ENCODE measurements at regions not wholly inside any gene's neighbourhood (a gene's known extent, or its start where the extent isn't known, plus 50 kb on each side); places are given as distances from the start of the nearest gene placed in this dataset.

DNA sequence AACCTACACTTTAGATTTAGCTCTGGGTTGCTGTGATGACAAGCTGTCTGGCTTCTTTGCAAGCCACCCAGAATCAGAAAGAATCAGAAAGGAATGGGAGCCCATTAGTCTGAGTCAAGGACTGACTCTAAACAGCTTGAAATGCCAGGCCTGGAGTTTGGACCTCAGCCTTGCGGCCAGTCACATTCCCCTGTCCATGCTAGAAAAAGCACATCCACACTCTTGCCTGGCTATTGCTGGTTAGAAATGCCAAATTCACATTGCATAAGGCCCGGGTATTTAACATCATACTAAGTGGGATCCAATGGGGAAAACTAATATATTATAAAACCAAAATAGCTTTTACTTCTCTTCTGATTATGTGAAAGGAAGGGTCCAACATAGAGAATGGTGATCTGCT is 756.8 kb upstream of the KLHL29 start:
- no peak for ATAC-seq (replicated peaks in 6 of 8)
- Histone ChIP-seq H3K4me1 (replicated peaks in 1 of 2) (no peaks in the 10 kb centered on the region), H3K4me3 (no peak overlapping the region), H3K27ac (no peak overlapping the region)
- 0 to 100% (median 61%) methylated on average over 1 to 2 of the region's 2 CpGs; no CpG with 5 or more reads in 2 of the 10 experiments for WGBS, 10 experiments
- in situ Hi-C loops (cut with MboI; ENCODE audit: low pct_unique_long_range_greater_than_20kb in 2 of 9, low sequenced_read_pairs in 9 of 9, unreplicated experiment in 9 of 9) = no loop called here

DNA sequence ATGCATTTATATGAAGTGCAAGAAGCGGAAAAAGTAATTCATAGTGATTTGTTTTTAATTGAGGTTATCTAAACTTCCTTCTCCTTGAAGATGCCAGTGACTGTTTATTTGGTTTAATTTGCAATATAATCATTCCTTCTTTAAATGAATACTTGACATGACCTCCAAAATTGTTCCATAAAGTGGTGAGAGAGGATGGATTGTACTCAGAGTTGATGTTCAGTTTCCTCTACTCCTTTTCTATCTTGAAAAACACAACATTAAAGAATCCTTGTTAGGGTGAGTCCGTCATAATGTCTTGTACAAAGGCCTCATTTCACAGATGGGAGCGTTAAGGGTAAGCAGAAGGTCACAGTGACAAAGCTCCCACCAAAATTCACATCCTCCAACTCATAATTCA is 756.1 kb upstream of the KLHL29 start:
- ATAC-seq (replicated peaks in 6 of 8) = no peak
- Histone ChIP-seq H3K27ac (no peak overlapping the region), H3K4me1 (replicated peaks in 1 of 2) (no peaks in the 10 kb centered on the region), H3K4me3 (no peak overlapping the region)
- in situ Hi-C loops (cut with MboI; ENCODE audit: low pct_unique_long_range_greater_than_20kb in 2 of 9, low sequenced_read_pairs in 9 of 9, unreplicated experiment in 9 of 9) = no loop called here
- WGBS, 10 experiments = 10 to 100% (median 85%) methylated on average over 1 to 3 of the region's 3 CpGs

DNA sequence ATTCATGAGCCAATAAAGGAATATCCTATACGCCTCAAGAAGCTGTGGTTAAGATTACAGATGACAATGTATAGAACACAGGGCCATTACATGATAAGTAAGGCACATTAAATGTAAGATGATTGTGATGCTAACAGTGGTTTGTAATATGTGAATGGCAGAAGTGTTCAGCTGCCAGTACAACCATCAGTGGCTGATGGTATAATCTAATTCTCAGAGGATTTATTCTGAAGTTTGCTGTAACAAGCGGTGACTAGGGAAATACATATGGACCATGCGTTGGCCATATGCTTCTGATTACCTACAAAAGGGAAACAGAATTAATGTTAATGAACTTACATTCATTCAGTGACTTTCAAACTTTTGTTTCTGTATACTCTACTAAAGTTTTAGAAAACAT is 750.8 kb upstream of the KLHL29 start:
- 8 to 95% (median 73%) methylated on average over 1 to 3 of the region's 3 CpGs; no CpG with 5 or more reads in 2 of the 10 experiments for WGBS, 10 experiments
- H3K4me3 ChIP-seq = no peak overlapping the region
- in situ Hi-C loops (cut with MboI; ENCODE audit: low pct_unique_long_range_greater_than_20kb in 2 of 9, low sequenced_read_pairs in 9 of 9, unreplicated experiment in 9 of 9) = no loop called here
- no peak overlapping the region for H3K27ac ChIP-seq
- ATAC-seq (replicated peaks in 6 of 8) = no peak
- H3K4me1 ChIP-seq (replicated peaks in 1 of 2) = no peaks in the 10 kb centered on the region

DNA sequence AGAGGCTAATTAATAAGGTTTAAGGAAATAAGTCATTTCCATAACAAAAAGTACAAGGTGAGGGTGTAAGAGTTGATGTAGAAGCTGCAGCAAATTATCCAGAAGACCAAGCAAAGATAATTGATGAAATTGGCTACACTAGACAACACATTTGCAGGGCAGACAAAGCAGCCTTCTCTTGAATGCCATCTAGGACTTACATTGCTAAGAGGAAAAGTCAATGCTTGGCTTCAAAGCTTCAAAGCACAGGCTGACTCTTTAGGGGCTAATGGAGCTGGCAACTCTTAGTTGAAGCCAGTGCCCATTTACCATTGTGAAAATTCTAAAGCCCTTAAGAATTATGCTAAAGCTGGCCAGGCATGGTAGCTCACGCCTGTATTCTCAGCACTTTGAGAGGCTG is 728.6 kb upstream of the KLHL29 start:
- no peaks in the 10 kb centered on the region for H3K4me1 ChIP-seq (replicated peaks in 1 of 2)
- no peak overlapping the region for H3K4me3 ChIP-seq
- in situ Hi-C loops (cut with MboI; ENCODE audit: low pct_unique_long_range_greater_than_20kb in 2 of 9, low sequenced_read_pairs in 9 of 9, unreplicated experiment in 9 of 9) = no loop called here
- ATAC-seq (replicated peaks in 6 of 8) = no peak
- 14 to 75% methylated on average over 1 of the region's 1 CpG; no CpG with 5 or more reads in 8 of the 10 experiments for WGBS, 10 experiments
- no peak overlapping the region for H3K27ac ChIP-seq

DNA sequence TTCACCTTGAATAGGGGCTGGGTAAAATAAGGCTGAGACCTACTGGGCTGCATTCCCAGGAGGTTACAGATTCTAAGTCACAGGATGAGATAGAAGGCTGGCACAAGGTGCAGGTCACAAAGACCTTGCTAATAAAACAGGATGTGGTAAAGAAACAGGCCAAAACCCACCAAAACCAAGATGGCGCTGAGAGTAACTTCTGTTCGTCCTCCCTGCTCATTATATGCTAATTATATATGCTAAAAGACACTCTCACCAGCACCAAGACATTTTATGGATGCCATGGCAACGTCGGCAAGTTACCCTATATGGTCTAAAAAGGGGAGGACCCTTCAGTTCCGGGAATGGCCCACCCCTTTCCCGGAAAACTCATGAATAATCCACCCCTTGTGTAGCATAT is 711.5 kb upstream of the KLHL29 start:
- H3K4me1 ChIP-seq (replicated peaks in 1 of 2) = no peaks in the 10 kb centered on the region
- ATAC-seq (replicated peaks in 6 of 8) = peak in 1 of 8 experiments; percentile 54
- H3K4me3 ChIP-seq = no peak overlapping the region
- H3K27ac ChIP-seq = no peak overlapping the region
- in situ Hi-C loops (cut with MboI; ENCODE audit: low pct_unique_long_range_greater_than_20kb in 2 of 9, low sequenced_read_pairs in 9 of 9, unreplicated experiment in 9 of 9) = no loop called here
- WGBS, 10 experiments = 7 to 86% (median 66%) methylated on average over 1 to 6 of the region's 6 CpGs; no CpG with 5 or more reads in 1 of the 10 experiments

DNA sequence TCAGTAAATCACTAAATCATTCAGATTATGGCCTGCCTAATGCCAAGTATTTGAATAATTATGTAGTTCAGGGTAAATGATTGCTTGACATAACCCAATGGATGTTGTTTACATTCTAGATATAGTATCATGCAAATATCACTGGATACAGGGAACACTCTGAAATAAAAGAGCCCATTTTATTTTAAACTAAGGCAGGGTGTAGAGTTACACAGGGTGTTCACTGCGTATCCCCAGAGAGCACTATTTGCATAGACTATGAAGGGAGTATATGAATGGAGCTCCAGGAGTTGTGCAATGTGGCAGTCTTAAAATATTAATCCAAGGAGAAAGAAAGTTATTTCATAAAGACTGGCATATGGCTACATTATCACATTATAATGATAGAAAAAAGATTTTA is 701.1 kb upstream of the KLHL29 start:
- in situ Hi-C loops (cut with MboI; ENCODE audit: low pct_unique_long_range_greater_than_20kb in 2 of 9, low sequenced_read_pairs in 9 of 9, unreplicated experiment in 9 of 9) = no loop called here
- 0 to 88% (median 5%) methylated on average over 1 of the region's 1 CpG; no CpG with 5 or more reads in 4 of the 10 experiments for WGBS, 10 experiments
- peak in 4 of 8 experiments; percentile 29 to 100 (median 77) for ATAC-seq (replicated peaks in 6 of 8)

DNA sequence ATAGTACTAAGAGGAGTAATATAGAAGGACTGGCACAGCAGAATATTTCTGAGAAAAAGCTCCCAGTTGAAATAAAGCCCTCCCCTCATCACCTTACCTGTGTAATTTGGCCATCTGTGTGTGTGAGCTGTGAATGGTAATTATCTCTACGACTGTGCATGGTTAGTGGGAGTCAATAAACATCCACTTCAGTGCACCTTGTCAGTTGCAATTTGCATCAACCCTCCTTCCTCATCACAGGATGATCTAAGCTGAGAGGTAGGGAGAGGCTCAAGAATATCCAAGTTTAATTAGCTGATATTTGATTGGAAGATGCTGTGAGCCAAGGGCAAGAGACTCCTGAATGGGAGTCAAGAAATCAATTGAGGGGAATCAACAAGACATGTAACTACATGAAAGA is 694.9 kb upstream of the KLHL29 start:
- ATAC-seq (replicated peaks in 6 of 8) = no peak
- in situ Hi-C loops (cut with MboI; ENCODE audit: low pct_unique_long_range_greater_than_20kb in 2 of 9, low sequenced_read_pairs in 9 of 9, unreplicated experiment in 9 of 9) = no loop called here
- 50 to 71% methylated on average over 1 of the region's 1 CpG; no CpG with 5 or more reads in 8 of the 10 experiments for WGBS, 10 experiments
- no peak overlapping the region for H3K4me3 ChIP-seq
- no peak overlapping the region for H3K27ac ChIP-seq
- peaks cover 11 to 23% of the 10 kb centered on the region in 2 donors for H3K4me1 ChIP-seq (replicated peaks in 1 of 2)

More for the DNA sequence above, 701.1 kb upstream of the KLHL29 start:
- Histone ChIP-seq H3K4me1 (replicated peaks in 1 of 2) (no peaks in the 10 kb centered on the region), H3K4me3 (no peak overlapping the region), H3K27ac (no peak overlapping the region)

DNA sequence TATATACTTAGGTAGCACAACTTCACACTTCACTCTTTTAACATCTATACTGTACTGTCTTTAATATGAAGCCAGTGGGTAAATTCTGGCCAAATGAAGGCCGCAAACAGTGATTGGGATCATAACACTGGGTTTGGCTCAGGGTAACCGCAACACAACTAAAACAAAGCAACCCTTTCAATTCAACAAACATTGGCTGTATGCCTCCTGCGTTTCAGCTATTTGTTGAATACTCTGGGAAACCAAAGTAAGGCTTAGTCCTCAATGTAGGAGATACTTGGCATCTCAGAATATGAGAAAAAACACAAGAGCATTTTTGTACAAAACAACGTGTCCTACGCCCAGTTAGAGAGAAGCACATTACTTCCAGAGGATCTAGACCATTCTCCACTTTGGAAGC is 693.3 kb upstream of the KLHL29 start:
- no peak for ATAC-seq (replicated peaks in 6 of 8)
- 10 to 100% (median 90%) methylated on average over 1 to 5 of the region's 5 CpGs for WGBS, 10 experiments
- in situ Hi-C loops (cut with MboI; ENCODE audit: low pct_unique_long_range_greater_than_20kb in 2 of 9, low sequenced_read_pairs in 9 of 9, unreplicated experiment in 9 of 9) = no loop called here
- Histone ChIP-seq H3K4me3 (no peak overlapping the region), H3K27ac (no peak overlapping the region), H3K4me1 (replicated peaks in 1 of 2) (peaks cover 13 to 26% of the 10 kb centered on the region in 2 donors)

DNA sequence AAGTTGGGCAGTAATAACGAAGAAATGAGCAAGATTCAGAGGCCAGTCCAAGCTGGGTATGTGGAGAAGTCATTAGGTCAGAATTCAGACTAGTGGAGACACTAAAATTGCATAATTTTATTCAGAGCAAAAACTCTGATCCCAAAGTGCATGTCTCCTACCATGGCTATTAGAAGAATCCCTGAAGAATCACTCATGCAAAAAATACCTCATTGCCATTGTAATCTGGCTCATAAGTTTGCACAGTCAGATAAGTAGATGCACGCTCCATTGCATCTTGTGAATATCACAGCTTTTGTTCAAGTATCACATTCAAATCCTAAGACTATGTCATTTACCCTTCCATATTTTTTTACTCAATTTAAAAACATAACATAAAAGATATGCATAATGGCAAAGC is 692.2 kb upstream of the KLHL29 start:
- in situ Hi-C loops (cut with MboI; ENCODE audit: low pct_unique_long_range_greater_than_20kb in 2 of 9, low sequenced_read_pairs in 9 of 9, unreplicated experiment in 9 of 9) = no loop called here
- H3K4me3 ChIP-seq = no peak overlapping the region
- 0 to 90% (median 43%) methylated on average over 1 to 2 of the region's 2 CpGs; no CpG with 5 or more reads in 1 of the 10 experiments for WGBS, 10 experiments
- H3K27ac ChIP-seq = no peak overlapping the region
- peak in 4 of 8 experiments; percentile 4 to 49 (median 30) for ATAC-seq (replicated peaks in 6 of 8)
- H3K4me1 ChIP-seq (replicated peaks in 1 of 2) = peaks cover 13 to 32% of the 10 kb centered on the region in 2 donors

DNA sequence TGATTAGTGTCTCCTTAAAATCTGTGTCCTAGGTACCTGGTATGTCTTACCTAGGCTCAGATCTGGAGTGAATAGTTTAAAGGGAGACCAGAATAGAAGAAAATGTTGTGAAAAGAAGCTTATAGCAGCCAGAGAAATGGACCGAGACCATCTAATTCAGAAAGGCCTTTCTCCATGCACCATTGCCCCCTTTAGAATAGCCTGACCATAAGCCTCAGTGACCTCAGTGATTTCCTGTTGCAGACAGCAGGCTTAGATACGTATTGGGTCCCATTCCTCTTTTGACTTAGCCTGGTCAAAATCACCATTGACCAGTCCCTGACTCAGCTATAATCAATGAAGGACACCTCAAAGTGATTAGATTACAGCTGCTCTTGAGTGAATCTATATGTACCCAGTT is 690.7 kb upstream of the KLHL29 start:
- WGBS, 10 experiments = 0 to 90% (median 80%) methylated on average over 1 to 2 of the region's 2 CpGs; no CpG with 5 or more reads in 3 of the 10 experiments
- in situ Hi-C loops (cut with MboI; ENCODE audit: low pct_unique_long_range_greater_than_20kb in 2 of 9, low sequenced_read_pairs in 9 of 9, unreplicated experiment in 9 of 9) = no loop called here
- Histone ChIP-seq H3K4me1 (replicated peaks in 1 of 2) (peaks cover 13 to 32% of the 10 kb centered on the region in 2 donors), H3K4me3 (no peak overlapping the region), H3K27ac (no peak overlapping the region)
- no peak for ATAC-seq (replicated peaks in 6 of 8)

DNA sequence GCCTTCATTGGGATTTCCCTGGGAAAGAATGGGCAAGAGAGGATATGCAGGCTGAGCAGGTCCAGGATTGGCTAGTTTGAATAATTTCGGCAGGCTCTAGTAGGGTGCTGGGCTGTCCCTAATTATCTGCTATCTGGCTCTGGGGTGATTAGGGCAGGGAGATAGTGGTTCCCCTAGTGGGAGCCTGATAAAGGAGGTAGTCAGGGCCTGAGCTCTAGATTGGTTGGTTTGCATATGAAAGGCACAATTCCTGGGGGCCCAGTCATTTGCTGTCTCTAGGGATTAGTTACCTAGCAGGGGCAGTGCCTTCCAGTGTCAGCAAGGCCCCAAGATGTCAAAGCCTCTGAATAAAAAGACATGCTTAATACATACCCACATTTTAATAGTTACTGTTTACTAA is 690.1 kb upstream of the KLHL29 start:
- in situ Hi-C loops (cut with MboI; ENCODE audit: low pct_unique_long_range_greater_than_20kb in 2 of 9, low sequenced_read_pairs in 9 of 9, unreplicated experiment in 9 of 9) = no loop called here
- WGBS, 10 experiments = 33 to 80% (median 58%) methylated on average over 1 of the region's 1 CpG; no CpG with 5 or more reads in 6 of the 10 experiments
- peaks cover 13 to 32% of the 10 kb centered on the region in 2 donors for H3K4me1 ChIP-seq (replicated peaks in 1 of 2)
- no peak overlapping the region for H3K4me3 ChIP-seq
- H3K27ac ChIP-seq = no peak overlapping the region
- peak in 5 of 8 experiments; percentile 16 to 79 (median 71) for ATAC-seq (replicated peaks in 6 of 8)

DNA sequence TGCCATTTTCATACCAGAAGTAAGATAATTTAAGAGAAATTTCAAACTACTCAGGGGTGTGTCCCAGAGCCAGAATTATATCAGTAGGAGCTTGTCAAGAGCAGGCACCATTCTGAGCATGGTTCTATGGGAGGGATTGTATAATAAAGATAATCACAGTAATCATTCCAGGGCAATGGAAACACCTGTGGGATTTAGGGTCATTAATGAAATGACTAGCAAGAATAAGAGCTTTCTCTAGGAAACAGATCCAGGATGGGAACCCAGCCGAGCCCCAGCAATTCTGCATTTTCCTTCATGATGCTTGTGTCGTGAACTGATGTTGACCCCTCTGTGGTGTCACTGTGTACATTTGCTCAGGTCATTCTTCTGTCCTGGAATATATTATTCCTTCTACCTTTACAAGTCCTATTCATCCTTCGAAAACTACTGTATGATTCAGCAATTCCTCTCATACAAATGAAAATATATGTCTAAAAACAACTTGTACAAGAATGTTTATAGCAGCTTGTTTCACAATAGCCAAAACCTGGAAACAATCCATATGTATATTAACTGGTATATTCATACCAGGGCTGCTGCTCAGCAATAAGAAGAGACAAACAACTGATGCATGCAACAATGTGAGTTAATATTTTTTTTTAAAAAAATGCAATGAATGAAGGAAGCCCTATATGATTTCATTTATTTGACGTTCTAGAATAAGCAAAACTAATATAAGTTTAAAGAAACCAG is 687.8 kb upstream of the KLHL29 start:
- Histone ChIP-seq H3K4me3 (no peak overlapping the region), H3K4me1 (replicated peaks in 1 of 2) (peaks cover 10 to 39% of the 10 kb centered on the region in 2 donors), H3K27ac (no peak overlapping the region)
- in situ Hi-C loops (cut with MboI; ENCODE audit: low pct_unique_long_range_greater_than_20kb in 2 of 9, low sequenced_read_pairs in 9 of 9, unreplicated experiment in 9 of 9) = no loop called here
- peak in 2 of 8 experiments; percentile 16 to 88 for ATAC-seq (replicated peaks in 6 of 8)
- WGBS, 10 experiments = 2 to 88% (median 66%) methylated on average over 2 to 4 of the region's 4 CpGs; no CpG with 5 or more reads in 1 of the 10 experiments

DNA sequence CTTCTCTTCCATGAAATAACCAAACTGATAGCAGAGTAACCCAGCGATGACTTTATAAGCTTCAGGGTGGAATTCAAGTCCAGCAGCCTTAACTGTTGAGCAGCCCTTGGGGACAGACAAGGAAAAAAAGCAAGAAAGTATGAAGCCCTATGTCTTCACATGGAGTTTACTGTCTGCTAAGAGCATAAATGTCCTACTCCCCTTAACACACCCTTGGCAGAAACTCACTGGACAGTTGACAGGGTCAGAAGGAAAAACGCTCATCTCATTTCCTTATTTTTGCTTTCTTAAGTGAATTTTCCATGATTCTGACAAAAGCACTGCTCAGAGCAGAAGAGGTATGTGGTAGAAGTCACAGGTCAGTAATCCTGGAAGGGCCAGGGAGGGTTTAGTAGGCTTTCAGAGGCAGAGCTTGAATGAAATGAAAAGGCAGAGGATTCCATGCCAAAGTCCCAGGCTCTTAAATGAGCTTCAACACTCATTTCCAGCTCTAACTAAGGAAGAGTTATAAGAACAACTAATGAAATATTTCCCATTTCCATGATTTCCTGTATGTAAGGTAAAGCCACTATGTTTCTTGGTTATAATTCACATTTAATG is 683.3 kb upstream of the KLHL29 start:
- in situ Hi-C loops (cut with MboI; ENCODE audit: low pct_unique_long_range_greater_than_20kb in 2 of 9, low sequenced_read_pairs in 9 of 9, unreplicated experiment in 9 of 9) = no loop called here
- Histone ChIP-seq H3K4me1 (replicated peaks in 1 of 2) (peaks cover 0 to 18% of the 10 kb centered on the region in 2 donors), H3K4me3 (no peak overlapping the region), H3K27ac (no peak overlapping the region)
- WGBS, 10 experiments = 14 to 90% (median 60%) methylated on average over 1 to 2 of the region's 2 CpGs; no CpG with 5 or more reads in 3 of the 10 experiments
- no peak for ATAC-seq (replicated peaks in 6 of 8)

Data from motor neuron (in vitro differentiated cells).